HTR-8/SVneo (cell line): ENCODE measurements at regions not wholly inside any gene's neighbourhood (a gene's known extent, or its start where the extent isn't known, plus 50 kb on each side); places are given as distances from the start of the nearest gene placed in this dataset.

Experiments used
- DNase-seq: peaks from one replicate; pipeline ENCODE4 v3.0.0; 2011; ENCODE audit warnings: low spot score, mixed read lengths; ENCODE audit not compliant: insufficient read length
- FAIRE-seq: peaks from 2 replicates; lab custom pipeline; 2011; peaks lifted over from hg19 to GRCh38; lab: Jason Lieb, UNC

DNA sequence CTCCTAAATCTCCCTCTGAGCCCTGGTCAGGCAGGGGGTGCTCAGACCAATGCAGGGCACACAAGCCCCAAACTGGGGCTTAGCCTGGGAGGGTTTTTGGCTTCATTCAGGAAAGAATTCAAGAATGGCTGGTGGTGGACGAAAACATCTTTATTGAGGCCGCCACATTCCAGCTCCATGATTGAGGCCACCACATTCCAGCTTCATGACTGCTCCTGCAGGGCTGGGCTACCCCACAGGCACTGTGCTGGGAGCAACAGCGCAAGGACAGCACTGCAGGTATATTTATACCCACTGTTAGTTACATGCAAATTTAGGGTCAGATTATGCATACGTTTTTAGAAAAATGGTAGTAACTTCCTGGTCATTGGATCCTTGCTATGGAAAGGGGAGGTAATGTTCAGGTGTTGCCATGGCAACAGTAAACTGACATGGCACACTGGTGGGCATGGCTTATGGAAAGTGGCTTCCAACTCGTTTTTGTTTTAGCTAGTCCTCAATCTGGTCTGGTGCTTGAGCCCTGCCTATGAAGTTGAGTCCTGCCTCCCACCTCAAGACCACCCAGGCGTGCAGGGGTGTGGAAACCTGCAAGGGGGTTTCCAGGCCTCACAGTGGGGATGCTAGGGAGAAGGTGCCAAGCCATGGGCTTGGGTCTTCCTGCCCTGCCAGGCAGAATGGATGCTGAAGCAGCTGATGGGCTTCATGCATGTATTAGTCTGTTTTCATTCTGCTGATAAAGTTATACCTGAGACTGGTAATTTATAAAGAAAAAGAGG, 348.7 kb upstream of the AJAP1 start:
- FAIRE-seq (no peak), DNase-seq (no peak)

GRCh38 chr1:4306559-4307467, 347.6 kb upstream of the AJAP1 start:
- DNase-seq (no peak), FAIRE-seq (no peak)

GRCh38 chr1:4307468-4307845, 347.0 kb upstream of the AJAP1 start:
- DNase-seq (no peak), FAIRE-seq (no peak)

DNA sequence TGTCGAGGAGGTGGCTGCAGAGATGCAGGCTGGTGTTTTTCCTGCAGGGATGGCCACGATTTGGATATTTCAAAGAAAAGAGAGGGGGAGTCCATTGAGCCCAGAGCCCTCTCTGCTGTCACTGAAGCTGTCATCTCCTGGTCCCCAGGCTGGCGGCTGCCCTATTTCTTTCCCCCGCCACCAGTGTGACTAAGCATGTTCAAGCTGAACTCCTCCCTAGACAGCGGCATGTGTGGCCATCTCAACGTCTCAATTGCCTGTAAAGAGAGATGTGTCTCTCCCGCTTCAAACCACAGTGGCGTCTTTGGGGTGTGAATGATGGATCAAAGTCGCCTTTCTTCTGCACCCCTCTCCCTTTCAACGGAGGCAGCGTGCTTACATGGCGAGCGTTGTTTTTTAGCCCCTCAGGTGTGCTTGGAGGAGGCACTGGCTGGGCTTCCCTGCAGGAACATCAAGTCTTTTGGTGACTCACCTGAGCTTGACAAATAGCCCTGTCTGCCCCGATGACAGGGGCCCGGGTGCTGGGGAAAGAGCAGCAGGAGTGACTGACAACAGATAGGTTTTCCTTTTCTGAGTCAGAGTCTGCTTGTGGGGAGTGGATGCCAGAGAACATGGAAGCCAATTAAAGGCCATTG, 346.4 kb upstream of the AJAP1 start:
- FAIRE-seq (no peak), DNase-seq (no peak)

- DNase-seq (no peak), FAIRE-seq (no peak)
These were observed 345.6 kb upstream of the AJAP1 start for GRCh38 chr1:4308806-4309205.

GRCh38 chr1:4309676-4310320, 344.6 kb upstream of the AJAP1 start:
- DNase-seq (no peak), FAIRE-seq (no peak)

DNA sequence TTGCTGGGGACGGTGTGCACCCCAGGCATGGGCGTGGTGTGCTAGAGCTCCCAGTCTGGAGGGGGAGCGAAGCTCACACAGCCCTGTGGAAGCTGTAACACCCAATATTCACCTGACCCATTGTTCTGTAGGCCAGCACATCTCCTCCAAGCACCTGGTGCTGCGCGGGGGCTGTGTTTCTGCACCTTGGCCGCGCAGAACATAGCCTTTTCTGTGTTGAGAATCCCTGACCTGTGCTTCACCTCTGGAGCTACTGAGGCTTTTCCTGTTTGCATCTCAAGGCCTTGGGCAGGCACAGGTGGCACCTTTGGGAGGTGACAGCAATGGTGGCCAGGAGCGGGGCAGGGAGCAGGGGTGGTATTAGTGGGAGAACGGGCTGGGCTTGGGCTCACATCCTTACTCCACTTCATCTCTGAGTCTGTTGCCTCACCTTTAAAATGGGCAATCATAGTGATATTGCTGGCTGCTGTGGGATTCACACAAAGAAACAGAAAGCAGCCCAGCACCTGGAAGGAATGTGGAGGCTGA, 343.9 kb upstream of the AJAP1 start:
- FAIRE-seq, result no peak
- no peak for DNase-seq

DNA sequence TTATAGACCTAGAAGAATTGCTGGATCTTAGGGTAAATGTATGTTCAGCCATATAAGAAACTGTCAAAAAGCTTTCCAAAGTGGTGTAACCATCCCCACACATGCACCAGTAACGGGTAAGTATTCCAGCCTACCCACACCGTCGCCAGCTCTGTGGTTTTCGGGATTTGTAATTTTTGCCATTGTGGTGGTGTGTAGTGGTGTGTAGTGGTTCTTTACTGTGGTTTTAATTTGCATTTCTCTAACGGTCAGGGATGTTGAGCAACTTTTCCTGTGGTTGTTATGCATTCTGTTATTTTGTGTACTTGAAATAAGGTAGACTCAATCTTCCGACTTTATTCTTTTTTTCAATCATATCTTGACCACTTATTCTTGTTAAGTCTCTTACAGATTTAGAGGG, 342.4 kb upstream of the AJAP1 start:
- no peak for DNase-seq
- no peak for FAIRE-seq

- DNase-seq, result no peak
These were observed 339.2 kb upstream of the AJAP1 start for GRCh38 chr1:4315202-4315601.

DNA sequence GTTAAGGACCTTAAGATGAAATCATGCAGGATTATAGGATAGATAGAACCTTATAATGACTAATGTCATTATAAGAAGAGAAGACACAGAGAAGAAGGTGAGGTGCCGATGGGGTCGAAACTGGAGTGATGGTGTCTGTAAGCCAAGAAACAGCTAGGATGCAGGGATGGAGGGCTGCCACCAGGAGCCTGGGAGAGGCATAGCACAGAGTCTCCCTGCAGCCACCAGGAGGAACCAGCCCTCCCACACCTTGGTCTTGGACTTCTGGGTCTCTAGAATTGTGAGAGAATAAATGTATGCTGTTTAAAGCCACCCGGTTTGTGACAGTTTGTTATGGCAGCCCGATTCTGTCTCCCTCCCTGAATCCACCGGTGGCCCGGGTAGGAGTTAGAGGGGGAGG, 337.2 kb upstream of the AJAP1 start:
- FAIRE-seq (no peak), DNase-seq (no peak)

More at GRCh38 chr1:4315202-4315601, 339.2 kb upstream of the AJAP1 start:
- FAIRE-seq, result no peak

GRCh38 chr1:4318720-4319119, 335.7 kb upstream of the AJAP1 start:
- no peak for FAIRE-seq
- DNase-seq, result no peak

- FAIRE-seq (no peak), DNase-seq (no peak)
These were observed 334.9 kb upstream of the AJAP1 start for GRCh38 chr1:4319496-4319895.

GRCh38 chr1:4322881-4323280, 331.5 kb upstream of the AJAP1 start:
- DNase-seq, result no peak
- FAIRE-seq, result no peak

GRCh38 chr1:4323309-4323708, 331.1 kb upstream of the AJAP1 start:
- DNase-seq (no peak), FAIRE-seq (no peak)

- no peak for DNase-seq
- FAIRE-seq, result no peak
These were observed 329.9 kb upstream of the AJAP1 start for GRCh38 chr1:4324525-4324924.

- DNase-seq, result no peak
- no peak for FAIRE-seq
These were observed 327.3 kb upstream of the AJAP1 start for GRCh38 chr1:4327142-4327541.

- FAIRE-seq (no peak), DNase-seq (no peak)
These were observed 325.9 kb upstream of the AJAP1 start for GRCh38 chr1:4328402-4329071.

GRCh38 chr1:4330805-4331766, 323.3 kb upstream of the AJAP1 start:
- no peak for FAIRE-seq
- no peak for DNase-seq

DNA sequence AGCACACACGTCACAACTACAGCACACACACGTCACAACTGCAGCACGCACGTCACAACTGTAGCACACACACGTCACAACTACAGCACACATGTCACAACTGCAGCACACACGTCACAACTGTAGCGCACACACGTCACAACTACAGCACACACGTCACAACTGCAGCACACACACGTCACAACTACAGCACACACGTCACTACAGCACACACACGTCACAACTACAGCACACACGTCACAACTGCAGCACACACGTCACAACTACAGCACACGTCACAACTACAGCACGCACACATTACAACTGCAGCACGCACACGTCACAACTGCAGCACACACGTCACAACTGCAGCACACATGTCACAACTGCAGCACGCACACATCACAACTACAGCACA, 322.6 kb upstream of the AJAP1 start:
- no peak for DNase-seq
- FAIRE-seq, result peak; percentile 99
